GM12873 (cell line): ENCODE measurements at regions not wholly inside any gene's neighbourhood (a gene's known extent, or its start where the extent isn't known, plus 50 kb on each side); places are given as distances from the start of the nearest gene placed in this dataset.

Experiments
- TF ChIP-seq, protein P1 (sequence below): IDR thresholded peaks from 2 replicates; pipeline ENCODE4 v1.5.1; 2012; ENCODE audit warnings: low read depth, mild to moderate bottlenecking, moderate library complexity, low read length, control low read depth; ENCODE audit not compliant: insufficient read depth; ENCODE audit errors: missing control alignments

DNA sequence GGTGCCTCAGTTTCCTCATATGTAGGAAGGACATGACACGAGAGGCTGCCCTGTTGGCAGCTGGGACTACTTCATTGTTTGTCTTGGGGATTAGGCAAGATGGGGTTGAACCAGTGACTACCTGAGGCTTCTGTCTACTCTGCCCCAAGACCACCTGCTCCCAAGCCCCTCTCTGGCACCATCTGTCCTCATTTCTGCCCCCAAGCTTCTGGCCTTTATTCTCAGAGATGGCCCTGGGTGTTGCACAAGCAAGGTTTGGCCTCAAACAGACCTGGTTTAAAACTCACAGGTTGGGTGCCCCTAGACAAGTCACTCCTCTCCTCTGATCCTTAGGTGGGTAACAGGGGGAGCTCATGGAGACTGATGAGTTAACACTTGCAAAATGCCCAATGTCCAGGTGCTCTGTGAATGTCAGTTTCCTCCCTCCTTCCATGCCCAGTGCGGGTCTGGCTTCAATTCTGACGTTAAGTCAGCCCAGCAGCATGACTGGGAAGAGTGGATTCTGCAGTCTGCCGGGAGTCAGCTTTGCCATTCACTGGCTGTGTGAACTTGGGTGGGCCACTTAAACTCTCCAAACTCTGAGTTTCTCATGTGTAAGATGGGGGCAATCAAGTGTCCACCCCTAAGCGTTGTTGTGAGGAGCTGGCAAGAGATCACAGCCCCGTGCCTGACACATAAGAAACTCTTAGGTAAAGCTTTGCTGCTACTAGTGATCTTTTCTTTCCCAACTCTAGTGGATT is 84.5 kb upstream of the TOX2 start:
- TF ChIP-seq, protein P1, sequence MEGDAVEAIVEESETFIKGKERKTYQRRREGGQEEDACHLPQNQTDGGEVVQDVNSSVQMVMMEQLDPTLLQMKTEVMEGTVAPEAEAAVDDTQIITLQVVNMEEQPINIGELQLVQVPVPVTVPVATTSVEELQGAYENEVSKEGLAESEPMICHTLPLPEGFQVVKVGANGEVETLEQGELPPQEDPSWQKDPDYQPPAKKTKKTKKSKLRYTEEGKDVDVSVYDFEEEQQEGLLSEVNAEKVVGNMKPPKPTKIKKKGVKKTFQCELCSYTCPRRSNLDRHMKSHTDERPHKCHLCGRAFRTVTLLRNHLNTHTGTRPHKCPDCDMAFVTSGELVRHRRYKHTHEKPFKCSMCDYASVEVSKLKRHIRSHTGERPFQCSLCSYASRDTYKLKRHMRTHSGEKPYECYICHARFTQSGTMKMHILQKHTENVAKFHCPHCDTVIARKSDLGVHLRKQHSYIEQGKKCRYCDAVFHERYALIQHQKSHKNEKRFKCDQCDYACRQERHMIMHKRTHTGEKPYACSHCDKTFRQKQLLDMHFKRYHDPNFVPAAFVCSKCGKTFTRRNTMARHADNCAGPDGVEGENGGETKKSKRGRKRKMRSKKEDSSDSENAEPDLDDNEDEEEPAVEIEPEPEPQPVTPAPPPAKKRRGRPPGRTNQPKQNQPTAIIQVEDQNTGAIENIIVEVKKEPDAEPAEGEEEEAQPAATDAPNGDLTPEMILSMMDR, result no peak

DNA sequence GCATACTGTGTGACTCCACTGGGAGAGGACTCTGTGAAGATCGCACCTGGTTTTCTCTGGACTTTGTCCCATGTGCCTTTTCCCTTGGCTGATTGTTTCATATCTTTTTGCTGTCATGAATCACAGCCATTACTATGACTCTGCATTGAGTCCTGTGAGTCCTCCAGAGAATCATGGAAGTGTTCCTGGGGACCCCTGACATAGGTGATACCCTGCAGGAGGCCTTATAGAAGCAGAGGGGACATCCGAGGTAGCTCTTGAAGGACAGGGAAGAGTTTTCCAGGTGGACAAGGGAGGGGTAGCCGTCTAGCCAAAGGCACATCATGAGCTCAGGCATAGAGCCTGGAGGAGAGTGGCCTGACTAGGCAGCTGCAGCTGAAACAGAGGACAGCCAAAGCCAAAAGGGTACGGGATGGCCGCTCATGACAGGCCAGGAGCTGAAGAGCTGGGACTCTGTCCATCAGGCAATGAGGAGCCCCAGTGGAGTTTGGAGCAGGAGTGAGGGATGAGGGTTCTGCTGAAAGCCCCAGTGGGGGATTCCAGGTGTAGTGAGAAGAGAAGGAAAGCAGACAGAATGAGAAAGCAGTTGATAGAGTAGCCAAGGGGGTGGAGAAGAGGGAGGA is 86.6 kb upstream of the TOX2 start:
- TF ChIP-seq, protein P1, result no peak

DNA sequence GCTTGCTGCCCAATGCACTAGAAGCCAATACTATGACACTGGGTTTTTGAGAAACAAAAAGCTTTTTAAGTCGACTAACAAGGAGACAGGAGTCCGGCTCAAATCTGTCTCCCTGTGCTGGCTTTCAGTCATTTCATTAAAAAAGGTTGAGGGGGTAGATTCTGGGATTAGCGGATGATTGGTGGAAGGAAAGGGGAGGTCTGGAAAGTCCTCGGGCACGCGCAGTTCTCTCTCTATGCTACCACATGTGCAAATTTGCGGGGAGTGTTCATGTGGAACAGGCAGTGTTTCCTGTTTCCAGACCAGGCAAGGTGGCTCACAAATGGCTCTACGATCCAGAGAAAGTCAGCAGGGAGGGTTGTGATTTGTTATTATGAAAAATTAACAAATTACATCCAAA is 89.1 kb upstream of the TOX2 start:
- TF ChIP-seq, protein P1, result no peak

DNA sequence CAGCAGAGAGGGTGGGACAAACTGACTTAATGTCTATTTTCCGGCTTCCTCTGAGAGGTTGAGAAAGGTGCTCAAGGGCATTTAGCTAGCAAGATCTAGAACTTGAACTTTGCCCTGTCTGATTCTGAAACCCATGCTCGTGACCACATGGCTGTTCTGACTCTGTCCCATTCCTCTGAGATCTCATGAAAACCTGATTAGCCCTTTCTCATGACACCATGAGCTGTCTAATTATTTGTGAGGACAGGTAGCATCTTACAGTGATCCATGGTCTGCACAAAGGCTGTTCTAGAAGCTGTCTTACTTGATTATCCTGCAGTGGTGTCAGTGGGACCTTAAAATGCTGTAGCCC is 89.6 kb upstream of the TOX2 start:
- TF ChIP-seq, protein P1, result no peak

DNA sequence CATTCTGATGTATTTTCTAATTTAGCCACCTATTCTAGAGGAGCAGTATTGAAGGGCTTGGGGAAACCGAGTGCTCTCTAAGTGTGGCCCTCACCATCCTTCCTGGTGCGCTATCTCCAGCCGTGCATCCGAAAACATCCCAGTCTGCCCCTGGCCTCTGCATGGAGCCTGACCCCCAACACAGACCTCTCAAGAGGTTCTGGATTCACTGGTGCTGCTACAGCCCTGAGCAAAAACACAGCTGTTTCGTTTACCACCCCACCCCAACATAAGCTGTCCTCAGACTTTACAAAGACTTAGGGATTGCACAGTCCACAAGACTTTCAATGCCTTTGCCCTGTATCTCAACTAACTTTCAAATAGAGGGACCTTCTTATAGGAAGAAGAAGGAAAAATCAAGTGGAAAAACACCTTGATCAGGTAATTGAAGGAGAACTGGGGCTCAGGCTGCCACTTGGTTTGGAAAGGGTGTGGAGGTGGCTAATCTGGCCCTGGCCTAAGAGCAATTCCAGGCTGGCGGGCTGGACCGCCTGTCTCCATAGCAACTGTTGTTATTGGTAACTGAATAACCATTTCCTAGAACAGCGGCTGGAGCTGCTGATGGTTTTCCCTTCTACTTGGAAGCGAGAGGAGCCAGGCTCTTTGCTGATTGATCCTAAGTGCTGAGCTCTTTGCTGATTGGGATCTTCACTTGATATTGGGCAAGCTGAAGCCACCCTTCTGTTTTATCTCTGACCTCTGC is 90.2 kb upstream of the TOX2 start:
- TF ChIP-seq, protein P1, result no peak

DNA sequence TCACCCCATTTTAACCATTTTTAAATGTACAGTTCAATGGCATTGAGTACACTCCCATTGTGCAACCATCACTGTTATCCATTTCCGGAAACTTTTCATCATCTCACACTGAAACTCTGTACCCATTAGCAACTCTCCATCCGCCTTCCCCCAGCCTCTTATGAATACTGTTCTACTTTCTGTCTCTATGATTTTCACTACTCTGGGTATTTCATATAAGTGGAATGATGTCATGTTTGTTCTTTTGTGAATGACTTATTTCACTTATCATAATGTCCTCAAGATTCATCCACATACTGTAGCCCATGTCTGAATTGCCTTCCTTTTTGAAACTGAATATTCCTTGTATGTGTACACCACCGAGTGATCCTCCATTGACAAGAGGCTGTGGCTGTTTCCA is 92.9 kb upstream of the TOX2 start:
- TF ChIP-seq, protein P1, result no peak

DNA sequence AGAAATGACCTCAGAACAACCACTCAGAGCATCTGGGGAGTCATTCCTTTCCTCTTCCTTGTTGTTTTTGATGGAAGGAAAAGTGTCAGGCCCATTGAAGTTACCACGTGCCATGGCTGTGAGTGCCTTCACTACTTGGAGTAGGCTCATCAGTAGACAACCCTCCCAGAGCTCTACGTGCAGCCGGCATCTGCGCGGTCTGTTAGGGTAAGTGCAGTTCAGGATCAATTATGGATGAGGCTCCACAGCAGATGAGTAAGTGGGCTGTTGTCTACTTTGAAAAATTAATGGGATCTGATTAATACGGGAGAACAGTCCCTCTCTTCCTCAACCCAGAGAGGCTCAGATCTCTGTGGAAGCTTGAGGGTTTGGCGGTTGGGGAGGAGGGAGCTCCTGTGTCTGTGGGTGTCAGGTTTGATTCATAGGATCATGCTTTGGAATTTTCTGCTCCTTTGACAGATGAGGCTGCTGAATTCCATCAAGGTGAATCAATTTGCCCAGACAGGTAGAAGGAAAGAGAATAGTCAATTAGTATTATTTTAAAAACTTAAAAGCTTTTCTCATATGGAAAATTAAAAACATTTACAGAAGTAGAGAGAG is 93.8 kb upstream of the TOX2 start:
- TF ChIP-seq, protein P1, result no peak
